GM23338 (cell line): ENCODE measurements at regions not wholly inside any gene's neighbourhood (a gene's known extent, or its start where the extent isn't known, plus 50 kb on each side); places are given as distances from the start of the nearest gene placed in this dataset.

Source experiments
- ATAC-seq: fragments of 200-7000 bp; cut with Tn5 transposase; 3 replicates; pipeline ENCODE4 v1.9.1; 2020
- DNase-seq: peaks from one replicate; pipeline ENCODE4 v3.0.0-alpha.2; 2015; ENCODE audit warnings: low spot score
- H2AFZ ChIP-seq: fragments of 200-600 bp; sonication (generic); 2 replicates; pipeline ENCODE4 v1.8.0; 2016; ENCODE audit warnings: antibody characterized with exemption, mild to moderate bottlenecking, moderate library complexity
- H3F3A ChIP-seq: fragments of 200-600 bp; sonication (generic); replicated peaks from 2 replicates; pipeline ENCODE4 v1.8.0; 2017; ENCODE audit warnings: antibody characterized with exemption, mixed run types, low read depth
- H3K27ac ChIP-seq: fragments of 200-600 bp; sonication (generic); 2 replicates; pipeline ENCODE4 v1.6.1; 2016; ENCODE audit warnings: low read depth
- H3K27me3 ChIP-seq: fragments of 200-600 bp; sonication (generic); 2 replicates; pipeline ENCODE4 v1.8.0; 2016; ENCODE audit warnings: mild to moderate bottlenecking, mixed run types, moderate library complexity; ENCODE audit not compliant: insufficient read depth
- H3K36me3 ChIP-seq: fragments of 200-600 bp; sonication (generic); 2 replicates; pipeline ENCODE4 v1.8.0; 2016; ENCODE audit warnings: mild to moderate bottlenecking; ENCODE audit not compliant: insufficient read depth
- H3K4me1 ChIP-seq: fragments of 200-600 bp; sonication (generic); 2 replicates; pipeline ENCODE4 v1.8.0; 2016; ENCODE audit warnings: mild to moderate bottlenecking, moderate library complexity; ENCODE audit not compliant: insufficient read depth
- H3K4me2 ChIP-seq: fragments of 200-600 bp; sonication (generic); 2 replicates; pipeline ENCODE4 v1.7.1; 2017; ENCODE audit warnings: mixed run types
- H3K4me3 ChIP-seq: fragments of 200-600 bp; sonication (generic); 2 replicates; pipeline ENCODE4 v1.6.1; 2016; ENCODE audit warnings: mixed run types
- H3K79me2 ChIP-seq: fragments of 200-600 bp; sonication (generic); replicated peaks from 2 replicates; pipeline ENCODE4 v1.8.0; 2017; ENCODE audit warnings: mild to moderate bottlenecking; ENCODE audit not compliant: insufficient read depth
- H3K9me2 ChIP-seq: fragments of 200-600 bp; sonication (generic); 2 replicates; pipeline ENCODE4 v1.8.0; 2017; ENCODE audit not compliant: insufficient read depth
- H4K20me1 ChIP-seq: fragments of 200-600 bp; sonication (generic); replicated peaks from 2 replicates; pipeline ENCODE4 v1.8.0; 2017; ENCODE audit warnings: mild to moderate bottlenecking; ENCODE audit not compliant: insufficient read depth
- H3K27ac Mint-ChIP-seq: 2 replicates; pipeline ENCODE4 v1.8.0; 2020; ENCODE audit warnings: inconsistent platforms, mild to moderate bottlenecking, moderate library complexity, mixed read lengths
- H3K27me3 Mint-ChIP-seq: 3 replicates; pipeline ENCODE4 v1.8.0; 2022; ENCODE audit warnings: low read depth, mild to moderate bottlenecking, moderate library complexity, mixed read lengths, inconsistent platforms; ENCODE audit not compliant: insufficient read depth, poor library complexity
- H3K36me3 Mint-ChIP-seq: 3 replicates; pipeline ENCODE4 v1.8.0; 2021; ENCODE audit warnings: low read depth, mild to moderate bottlenecking, inconsistent platforms, moderate library complexity, mixed read lengths
- H3K4me1 Mint-ChIP-seq: 3 replicates; pipeline ENCODE4 v1.8.0; 2020; ENCODE audit warnings: mild to moderate bottlenecking, inconsistent platforms, mixed read lengths
- H3K4me3 Mint-ChIP-seq: 3 replicates; pipeline ENCODE4 v1.8.0; 2021; ENCODE audit warnings: moderate library complexity, mild to moderate bottlenecking, inconsistent platforms, mixed read lengths
- H3K9me3 Mint-ChIP-seq: 3 replicates; pipeline ENCODE4 v1.8.0; 2020; ENCODE audit warnings: moderate library complexity, mild to moderate bottlenecking, inconsistent platforms, mixed read lengths
- CREB1 ChIP-seq: fragments of 250-450 bp; sonication (Bioruptor Pico); IDR thresholded peaks from 2 replicates; pipeline ENCODE4 v1.5.0; 2020; ENCODE audit warnings: low read depth, mild to moderate bottlenecking, moderate library complexity
- CTCF ChIP-seq, 2 experiments: fragments of 200-600 bp in 1 of 2; sonication (generic) in 1 of 2; conservative IDR thresholded peaks; 2 replicates each; pipeline versions ENCODE4 v1.5.1 to v1.6.1; 2016 to 2017; ENCODE audit warnings: antibody characterized with exemption in 2 of 2, low read depth in 2 of 2, mild to moderate bottlenecking in 2 of 2, moderate library complexity in 1 of 2
- EZH2 ChIP-seq: fragments of 200-600 bp; sonication (generic); IDR thresholded peaks from one replicate; pipeline ENCODE4 v1.8.0; 2017; ENCODE audit warnings: antibody characterized with exemption, mild to moderate bottlenecking, low read depth; ENCODE audit not compliant: unreplicated experiment
- ZNF114 ChIP-seq: fragments of 250-450 bp; sonication (Bioruptor Pico); IDR thresholded peaks from 2 replicates; pipeline ENCODE4 v1.5.0; 2020; ENCODE audit warnings: mild to moderate bottlenecking, moderate library complexity
- ZNF331 ChIP-seq: fragments of 250-450 bp; sonication (Bioruptor Pico); IDR thresholded peaks from 2 replicates; pipeline ENCODE4 v1.5.0; 2020; ENCODE audit warnings: low read depth, mild to moderate bottlenecking, moderate library complexity
- ZNF462 ChIP-seq: fragments of 250-450 bp; sonication (Bioruptor Pico); IDR thresholded peaks from 2 replicates; pipeline ENCODE4 v1.5.0; 2020; ENCODE audit warnings: mild to moderate bottlenecking, moderate library complexity
- TF ChIP-seq, protein P1 (sequence below): IDR thresholded peaks from 2 replicates; pipeline ENCODE4 v1.6.1; 2016; ENCODE audit warnings: antibody characterized with exemption
- TF ChIP-seq, protein P2 (sequence below): IDR thresholded peaks from one replicate; pipeline ENCODE4 v1.6.1; 2018; ENCODE audit warnings: antibody characterized with exemption; ENCODE audit not compliant: unreplicated experiment

- no peak for TF ChIP-seq ZNF331 (CRISPR knock-in tag)
- TF ChIP-seq ZNF462 (CRISPR knock-in tag): no peak
These were observed 118.0 kb upstream of the FRMD1 start (continued) for GRCh38 chr6:168196881-168197635.

- no peak for DNase-seq
- Histone ChIP-seq H3K27ac (no peak overlapping the region), H2AFZ (no peak overlapping the region), H3K27me3 (no peaks in the 10 kb centered on the region), H3K36me3 (no peaks in the 10 kb centered on the region), H3K4me1 (no peaks in the 10 kb centered on the region), H3K79me2 (no peaks in the 10 kb centered on the region), H3K9me2 (no peaks in the 10 kb centered on the region), H3K4me2 (no peak overlapping the region), H4K20me1 (no peaks in the 10 kb centered on the region), H3F3A (no peaks in the 10 kb centered on the region), H3K4me3 (no peak overlapping the region)
- Mint-ChIP-seq H3K9me3 (no peaks in the 10 kb centered on the region; the same call in 2 of the 3 replicates), H3K4me1 (peaks cover 21% of the 10 kb centered on the region), H3K27me3 (peaks cover 23% of the 10 kb centered on the region), H3K4me3 (no peak overlapping the region), H3K27ac (no peak overlapping the region), H3K36me3 (no peaks in the 10 kb centered on the region)
- no peak for ATAC-seq
- TF ChIP-seq ZNF114 (CRISPR knock-in tag) (no peak), CREB1 (no peak), ZNF331 (CRISPR knock-in tag) (no peak), EZH2 (no peak), CTCF (conservative IDR thresholded peaks at IDR 0.05; ENCODE audit: low read depth in 2 of 2) (no peak)
- TF ChIP-seq, protein P1, sequence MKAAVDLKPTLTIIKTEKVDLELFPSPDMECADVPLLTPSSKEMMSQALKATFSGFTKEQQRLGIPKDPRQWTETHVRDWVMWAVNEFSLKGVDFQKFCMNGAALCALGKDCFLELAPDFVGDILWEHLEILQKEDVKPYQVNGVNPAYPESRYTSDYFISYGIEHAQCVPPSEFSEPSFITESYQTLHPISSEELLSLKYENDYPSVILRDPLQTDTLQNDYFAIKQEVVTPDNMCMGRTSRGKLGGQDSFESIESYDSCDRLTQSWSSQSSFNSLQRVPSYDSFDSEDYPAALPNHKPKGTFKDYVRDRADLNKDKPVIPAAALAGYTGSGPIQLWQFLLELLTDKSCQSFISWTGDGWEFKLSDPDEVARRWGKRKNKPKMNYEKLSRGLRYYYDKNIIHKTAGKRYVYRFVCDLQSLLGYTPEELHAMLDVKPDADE: no peak
- TF ChIP-seq, protein P2, sequence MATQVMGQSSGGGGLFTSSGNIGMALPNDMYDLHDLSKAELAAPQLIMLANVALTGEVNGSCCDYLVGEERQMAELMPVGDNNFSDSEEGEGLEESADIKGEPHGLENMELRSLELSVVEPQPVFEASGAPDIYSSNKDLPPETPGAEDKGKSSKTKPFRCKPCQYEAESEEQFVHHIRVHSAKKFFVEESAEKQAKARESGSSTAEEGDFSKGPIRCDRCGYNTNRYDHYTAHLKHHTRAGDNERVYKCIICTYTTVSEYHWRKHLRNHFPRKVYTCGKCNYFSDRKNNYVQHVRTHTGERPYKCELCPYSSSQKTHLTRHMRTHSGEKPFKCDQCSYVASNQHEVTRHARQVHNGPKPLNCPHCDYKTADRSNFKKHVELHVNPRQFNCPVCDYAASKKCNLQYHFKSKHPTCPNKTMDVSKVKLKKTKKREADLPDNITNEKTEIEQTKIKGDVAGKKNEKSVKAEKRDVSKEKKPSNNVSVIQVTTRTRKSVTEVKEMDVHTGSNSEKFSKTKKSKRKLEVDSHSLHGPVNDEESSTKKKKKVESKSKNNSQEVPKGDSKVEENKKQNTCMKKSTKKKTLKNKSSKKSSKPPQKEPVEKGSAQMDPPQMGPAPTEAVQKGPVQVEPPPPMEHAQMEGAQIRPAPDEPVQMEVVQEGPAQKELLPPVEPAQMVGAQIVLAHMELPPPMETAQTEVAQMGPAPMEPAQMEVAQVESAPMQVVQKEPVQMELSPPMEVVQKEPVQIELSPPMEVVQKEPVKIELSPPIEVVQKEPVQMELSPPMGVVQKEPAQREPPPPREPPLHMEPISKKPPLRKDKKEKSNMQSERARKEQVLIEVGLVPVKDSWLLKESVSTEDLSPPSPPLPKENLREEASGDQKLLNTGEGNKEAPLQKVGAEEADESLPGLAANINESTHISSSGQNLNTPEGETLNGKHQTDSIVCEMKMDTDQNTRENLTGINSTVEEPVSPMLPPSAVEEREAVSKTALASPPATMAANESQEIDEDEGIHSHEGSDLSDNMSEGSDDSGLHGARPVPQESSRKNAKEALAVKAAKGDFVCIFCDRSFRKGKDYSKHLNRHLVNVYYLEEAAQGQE: no peak
These were observed 117.4 kb upstream of the FRMD1 start for GRCh38 chr6:168196385-168196860.
